IPS DF 6.9 (cell line): ENCODE measurements at regions not wholly inside any gene's neighbourhood (a gene's known extent, or its start where the extent isn't known, plus 50 kb on each side); places are given as distances from the start of the nearest gene placed in this dataset.

Experiments used
- DNase-seq: peaks from one replicate; pipeline ENCODE4 v3.0.0-alpha.2; 2013; ENCODE audit warnings: low read depth, low spot score
- H3K27ac ChIP-seq: one replicate; pipeline ENCODE4 v1.5.1; 2013; ENCODE audit warnings: low read length, control low read depth
- H3K27me3 ChIP-seq: 2 replicates; pipeline ENCODE4 v1.6.1; 2013; ENCODE audit warnings: mild to moderate bottlenecking, low read length; ENCODE audit not compliant: control insufficient read depth, insufficient read depth
- H3K36me3 ChIP-seq: 2 replicates; pipeline ENCODE4 v1.6.1; 2013; ENCODE audit warnings: low read length; ENCODE audit not compliant: control insufficient read depth, insufficient read depth
- H3K4me1 ChIP-seq: 2 replicates; pipeline ENCODE4 v1.6.1; 2013; ENCODE audit warnings: low read length; ENCODE audit not compliant: control insufficient read depth, insufficient read depth
- H3K4me3 ChIP-seq: 2 replicates; pipeline ENCODE4 v1.5.1; 2013; ENCODE audit warnings: mild to moderate bottlenecking, low read length
- H3K9me3 ChIP-seq: 2 replicates; pipeline ENCODE4 v1.6.1; 2013; ENCODE audit warnings: low read length, inconsistent platforms; ENCODE audit not compliant: control insufficient read depth, insufficient read depth
- WGBS: extraction: QIAGEN DNeasy Blood & Tissue Kit; methylation state at CpG from one replicate; pipeline ENCODE4 v1.1.7; 2013; ENCODE audit warnings: mixed read lengths, missing lambda C conversion rate; ENCODE audit not compliant: insufficient read length, insufficient coverage; 5-methylcytosine and 5-hydroxymethylcytosine counted together

- no peak overlapping the region for H3K4me3 ChIP-seq
- WGBS, result 100% methylated on average over 1 of the region's 2 CpGs
- H3K9me3 ChIP-seq, result no peaks in the 10 kb centered on the region
- no peaks in the 10 kb centered on the region for H3K36me3 ChIP-seq
- H3K4me1 ChIP-seq, result no peaks in the 10 kb centered on the region
- no peak for DNase-seq
- no peaks in the 10 kb centered on the region for H3K27me3 ChIP-seq
- no peak overlapping the region for H3K27ac ChIP-seq
Measured at GRCh38 chr15:45780352-45780751, 145.5 kb downstream of the SQOR start.

GRCh38 chr15:45784656-45785055, 149.8 kb downstream of the SQOR start:
- H3K36me3 ChIP-seq, result no peaks in the 10 kb centered on the region
- H3K4me3 ChIP-seq, result no peak overlapping the region
- no CpG with 5 or more reads among the region's 2 CpGs for WGBS
- no peaks in the 10 kb centered on the region for H3K4me1 ChIP-seq
- DNase-seq, result no peak
- H3K27me3 ChIP-seq, result no peaks in the 10 kb centered on the region
- no peaks in the 10 kb centered on the region for H3K9me3 ChIP-seq
- H3K27ac ChIP-seq, result no peak overlapping the region

GRCh38 chr15:45785897-45786296, 151.1 kb downstream of the SQOR start:
- no CpG with 5 or more reads among the region's 2 CpGs for WGBS
- no peak overlapping the region for H3K4me3 ChIP-seq
- no peak overlapping the region for H3K27ac ChIP-seq
- no peaks in the 10 kb centered on the region for H3K36me3 ChIP-seq
- DNase-seq, result no peak
- H3K9me3 ChIP-seq, result no peaks in the 10 kb centered on the region
- no peaks in the 10 kb centered on the region for H3K27me3 ChIP-seq
- no peaks in the 10 kb centered on the region for H3K4me1 ChIP-seq

GRCh38 chr15:45790325-45790943, 155.6 kb downstream of the SQOR start:
- H3K9me3 ChIP-seq, result no peaks in the 10 kb centered on the region
- no peaks in the 10 kb centered on the region for H3K4me1 ChIP-seq
- H3K27me3 ChIP-seq, result no peaks in the 10 kb centered on the region
- no CpG with 5 or more reads among the region's 4 CpGs for WGBS
- no peak overlapping the region for H3K27ac ChIP-seq
- H3K4me3 ChIP-seq, result no peak overlapping the region
- no peaks in the 10 kb centered on the region for H3K36me3 ChIP-seq
- peak; percentile 5 for DNase-seq

GRCh38 chr15:45794304-45794703, 159.5 kb downstream of the SQOR start:
- H3K27ac ChIP-seq, result no peak overlapping the region
- no peak for DNase-seq
- H3K4me3 ChIP-seq, result no peak overlapping the region

GRCh38 chr15:45794712-45795439, 160.0 kb downstream of the SQOR start:
- H3K4me1 ChIP-seq, result no peaks in the 10 kb centered on the region
- H3K36me3 ChIP-seq, result no peaks in the 10 kb centered on the region
- no peak for DNase-seq
- H3K27ac ChIP-seq, result no peak overlapping the region
- H3K4me3 ChIP-seq, result no peak overlapping the region
- H3K27me3 ChIP-seq, result no peaks in the 10 kb centered on the region
- no peaks in the 10 kb centered on the region for H3K9me3 ChIP-seq
- WGBS, result no CpG with 5 or more reads among the region's 6 CpGs

More at GRCh38 chr15:45794304-45794703, 159.5 kb downstream of the SQOR start:
- Histone ChIP-seq H3K36me3 (no peaks in the 10 kb centered on the region), H3K27me3 (no peaks in the 10 kb centered on the region), H3K4me1 (no peaks in the 10 kb centered on the region), H3K9me3 (no peaks in the 10 kb centered on the region)

- DNase-seq, result peak; percentile 60
- H3K4me3 ChIP-seq, result no peak overlapping the region
- no peak overlapping the region for H3K27ac ChIP-seq
- H3K36me3 ChIP-seq, result no peaks in the 10 kb centered on the region
- WGBS, result no CpG with 5 or more reads among the region's 3 CpGs
- no peaks in the 10 kb centered on the region for H3K27me3 ChIP-seq
- no peaks in the 10 kb centered on the region for H3K9me3 ChIP-seq
- no peaks in the 10 kb centered on the region for H3K4me1 ChIP-seq
Measured at GRCh38 chr15:45795440-45796069, 160.7 kb downstream of the SQOR start.

- no peaks in the 10 kb centered on the region for H3K36me3 ChIP-seq
- H3K27ac ChIP-seq, result no peak overlapping the region
- no peaks in the 10 kb centered on the region for H3K9me3 ChIP-seq
- no CpG with 5 or more reads among the region's 3 CpGs for WGBS
- H3K4me3 ChIP-seq, result no peak overlapping the region
- no peaks in the 10 kb centered on the region for H3K27me3 ChIP-seq
- no peaks in the 10 kb centered on the region for H3K4me1 ChIP-seq
- no peak for DNase-seq
Measured at GRCh38 chr15:45796433-45796832, 161.6 kb downstream of the SQOR start.

GRCh38 chr15:45799508-45799907, 164.7 kb downstream of the SQOR start:
- Histone ChIP-seq H3K9me3 (no peaks in the 10 kb centered on the region), H3K4me1 (no peaks in the 10 kb centered on the region), H3K4me3 (no peak overlapping the region), H3K36me3 (no peaks in the 10 kb centered on the region), H3K27me3 (no peaks in the 10 kb centered on the region), H3K27ac (no peak overlapping the region)
- WGBS, result no CpG with 5 or more reads among the region's 3 CpGs
- DNase-seq, result no peak

GRCh38 chr15:45801543-45801942, 166.7 kb downstream of the SQOR start:
- WGBS, result no CpG with 5 or more reads among the region's 4 CpGs
- H3K27me3 ChIP-seq, result no peaks in the 10 kb centered on the region
- DNase-seq, result no peak
- H3K4me1 ChIP-seq, result no peaks in the 10 kb centered on the region
- no peak overlapping the region for H3K4me3 ChIP-seq
- no peaks in the 10 kb centered on the region for H3K36me3 ChIP-seq
- no peaks in the 10 kb centered on the region for H3K9me3 ChIP-seq
- no peak overlapping the region for H3K27ac ChIP-seq
